SK-N-SH (cell line): ENCODE measurements at regions not wholly inside any gene's neighbourhood (a gene's known extent, or its start where the extent isn't known, plus 50 kb on each side); places are given as distances from the start of the nearest gene placed in this dataset.

Experiments used
- CTCF ChIA-PET: fragments of 300-600, 350-600 bp; formaldehyde crosslinking; extraction: SDS; loops from one replicate; lab custom pipeline; 2021; lab: Yijun Ruan, JAX
- POLR2A ChIA-PET: fragments of 350-600 bp; sonication (Branson Sonifier 250); formaldehyde crosslinking; extraction: SDS; loops from one replicate; lab custom pipeline; 2020; ENCODE audit warnings: antibody characterized with exemption, inconsistent platforms; lab: Yijun Ruan, JAX
- DNase-seq: peaks from one replicate; pipeline ENCODE4 v3.0.0; 2012
- H2AFZ ChIP-seq: fragments of 200-600 bp; sonication (generic); 2 replicates; pipeline ENCODE4 v1.8.1; 2016; ENCODE audit warnings: antibody characterized with exemption, mild to moderate bottlenecking, low read depth
- H3F3A ChIP-seq: fragments of 200-600 bp; sonication (generic); replicated peaks from 2 replicates; pipeline ENCODE3; 2016; ENCODE audit warnings: antibody characterized with exemption, mild to moderate bottlenecking; ENCODE audit not compliant: insufficient read depth
- H3K27ac ChIP-seq, 2 experiments: fragments of 200-500 bp in 1 of 2; fragments of 200-600 bp in 1 of 2; sonication (Bioruptor generic) in 1 of 2; sonication (generic), shearing (Covaris generic) in 1 of 2; 2 replicates each; pipeline versions ENCODE4 v1.5.1 to v1.6.1; 2014 to 2016; ENCODE audit warnings: low read depth in 2 of 2, inconsistent platforms in 1 of 2, low read length in 1 of 2, mild to moderate bottlenecking in 1 of 2, mixed read lengths in 1 of 2
- H3K27me3 ChIP-seq: fragments of 200-600 bp; sonication (generic), shearing (Covaris generic); 2 replicates; pipeline ENCODE4 v1.6.1; 2016; ENCODE audit warnings: mixed run types; ENCODE audit not compliant: insufficient read depth
- H3K36me3 ChIP-seq, 2 experiments: fragments of 200-500 bp in 1 of 2; fragments of 200-600 bp in 1 of 2; sonication (Bioruptor generic) in 1 of 2; sonication (generic) in 1 of 2; replicated peaks in 1 of 2; 2 replicates each; pipeline versions ENCODE3 to v1.5.1; 2014 to 2016; ENCODE audit warnings: low read length in 1 of 2, mild to moderate bottlenecking in 1 of 2; ENCODE audit not compliant: insufficient read depth in 2 of 2, control insufficient read depth in 1 of 2
- H3K4me1 ChIP-seq, 2 experiments: fragments of 200-500 bp in 1 of 2; fragments of 200-600 bp in 1 of 2; sonication (Bioruptor generic) in 1 of 2; sonication (generic), shearing (Covaris generic) in 1 of 2; 2 replicates each; pipeline versions ENCODE4 v1.5.1 to v1.6.1; 2014 to 2016; ENCODE audit warnings: low read depth in 1 of 2, low read length in 1 of 2, mixed run types in 1 of 2; ENCODE audit not compliant: insufficient read depth in 2 of 2, control insufficient read depth in 1 of 2
- H3K4me2 ChIP-seq: fragments of 200-600 bp; sonication (generic), shearing (Covaris generic); 2 replicates; pipeline ENCODE4 v1.6.1; 2017; ENCODE audit warnings: mixed run types
- H3K4me3 ChIP-seq, 2 experiments: fragments of 200-500 bp in 1 of 2; fragments of 200-600 bp in 1 of 2; sonication (Bioruptor generic) in 1 of 2; sonication (generic), shearing (Covaris generic) in 1 of 2; 2 replicates each; pipeline versions ENCODE4 v1.5.1 to v1.8.1; 2014 to 2016; ENCODE audit warnings: low read depth in 2 of 2, inconsistent platforms in 1 of 2, low read length in 1 of 2, mild to moderate bottlenecking in 1 of 2, mixed read lengths in 1 of 2, moderate library complexity in 1 of 2
- H3K79me2 ChIP-seq: fragments of 200-600 bp; sonication (generic); 2 replicates; pipeline ENCODE4 v1.8.1; 2017; ENCODE audit warnings: mild to moderate bottlenecking; ENCODE audit not compliant: insufficient read depth
- H3K9ac ChIP-seq: fragments of 200-600 bp; sonication (generic); 2 replicates; pipeline ENCODE4 v1.6.1; 2017; ENCODE audit warnings: mixed run types
- H3K9me2 ChIP-seq: fragments of 200-600 bp; sonication (generic); 2 replicates; pipeline ENCODE4 v1.6.1; 2017; ENCODE audit warnings: mixed run types
- H3K9me3 ChIP-seq: fragments of 200-600 bp; sonication (generic); 2 replicates; pipeline ENCODE4 v1.6.1; 2017; ENCODE audit warnings: mixed run types, mild to moderate bottlenecking, moderate library complexity
- H4K20me1 ChIP-seq: fragments of 200-600 bp; sonication (generic); 2 replicates; pipeline ENCODE4 v1.6.1; 2017; ENCODE audit warnings: mild to moderate bottlenecking, mixed run types; ENCODE audit not compliant: insufficient read depth
- CHD2 ChIP-seq: fragments of 150-350 bp; IDR thresholded peaks from 2 replicates; pipeline ENCODE4 v1.6.1; 2018; ENCODE audit warnings: low read length; ENCODE audit not compliant: partially characterized antibody
- ELF1 ChIP-seq: IDR thresholded peaks from 2 replicates; pipeline ENCODE4 v1.4.0; 2012
- EZH2phosphoT487 ChIP-seq: fragments of 200-600 bp; sonication (generic); IDR thresholded peaks from 2 replicates; pipeline ENCODE4 v1.6.1; 2017; ENCODE audit warnings: low read depth, mixed run types, mild to moderate bottlenecking, antibody characterized with exemption, moderate library complexity, borderline replicate concordance
- FOSL2 ChIP-seq: IDR thresholded peaks from 2 replicates; pipeline ENCODE4 v1.4.0; 2012; ENCODE audit warnings: low read depth, mild to moderate bottlenecking, moderate library complexity, borderline replicate concordance
- FOXJ3 ChIP-seq: sonication (generic); formaldehyde crosslinking; IDR thresholded peaks from 2 replicates; pipeline ENCODE4 v1.5.1; 2020; ENCODE audit warnings: mild to moderate bottlenecking, missing genetic modification reagents
- FOXM1 ChIP-seq: IDR thresholded peaks from 2 replicates; pipeline ENCODE4 v1.4.0; 2012; ENCODE audit warnings: low read depth, mild to moderate bottlenecking
- GATA2 ChIP-seq: sonication (generic); formaldehyde crosslinking; IDR thresholded peaks from 2 replicates; pipeline ENCODE4 v1.5.0; 2020; ENCODE audit warnings: mild to moderate bottlenecking, missing genetic modification reagents
- JUND ChIP-seq: IDR thresholded peaks from 2 replicates; pipeline ENCODE4 v1.4.0; 2012
- MXI1 ChIP-seq: IDR thresholded peaks from 2 replicates; pipeline ENCODE4 v1.6.1; 2012; ENCODE audit warnings: mild to moderate bottlenecking, low read depth, low read length, improper control_type of control experiment
- NFIC ChIP-seq: IDR thresholded peaks from 2 replicates; pipeline ENCODE4 v1.4.0; 2012; ENCODE audit warnings: borderline replicate concordance
- POLR2AphosphoS5 ChIP-seq: IDR thresholded peaks from 2 replicates; pipeline ENCODE4 v1.6.1; 2012; ENCODE audit warnings: low read depth, low read length
- RXRA ChIP-seq: IDR thresholded peaks from 2 replicates; pipeline ENCODE4 v1.4.0; 2012; ENCODE audit warnings: low read depth, mild to moderate bottlenecking, borderline replicate concordance
- SIN3A ChIP-seq: IDR thresholded peaks from 2 replicates; pipeline ENCODE4 v1.6.1; 2012; ENCODE audit warnings: low read depth, mild to moderate bottlenecking, low read length, moderate library complexity, borderline replicate concordance
- YY1 ChIP-seq: IDR thresholded peaks from 2 replicates; pipeline ENCODE4 v1.4.0; 2012; ENCODE audit warnings: low read depth, mild to moderate bottlenecking
- WGBS: methylation state at CpG from one replicate; pipeline ENCODE4 v1.1.6; 2017; ENCODE audit warnings: low lambda C conversion rate; 5-methylcytosine and 5-hydroxymethylcytosine counted together
- TF ChIP-seq, protein P1 (sequence below): fragments of 150-350 bp; IDR thresholded peaks from 2 replicates; pipeline ENCODE4 v1.6.1; 2016; ENCODE audit warnings: mild to moderate bottlenecking, low read depth, low read length
- TF ChIP-seq, protein P2 (sequence below): IDR thresholded peaks from 2 replicates; pipeline ENCODE4; 2012
- TF ChIP-seq, protein P3 (sequence below): fragments of 200-600 bp; sonication (generic); IDR thresholded peaks from 2 replicates; pipeline ENCODE4 v1.6.1; 2017; ENCODE audit warnings: antibody characterized with exemption, mild to moderate bottlenecking, moderate library complexity
- TF ChIP-seq, protein P4 (sequence below): IDR thresholded peaks from 2 replicates; pipeline ENCODE4 v1.4.0; 2012; ENCODE audit warnings: low read depth, borderline replicate concordance

DNA sequence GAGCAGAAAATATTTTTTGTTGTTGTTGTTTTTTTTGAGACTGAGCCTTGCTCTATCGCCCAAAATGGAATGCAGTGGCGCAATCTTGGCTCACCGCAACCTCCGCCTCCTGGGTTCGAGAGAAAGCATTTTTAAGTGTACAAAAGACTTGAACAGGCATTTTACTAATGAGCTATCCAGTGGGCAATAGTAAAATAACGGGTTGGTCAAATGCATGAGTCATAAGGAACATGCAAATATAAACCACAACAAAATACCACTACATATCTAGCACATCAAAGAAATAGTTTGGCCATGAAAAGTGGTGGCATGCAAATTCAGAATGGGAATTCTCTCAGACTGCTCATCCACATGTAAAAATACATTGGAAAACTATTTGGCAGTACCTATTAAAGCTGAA lies 71.7 kb upstream of the TMEM106B start:
- Histone ChIP-seq H3F3A (no peaks in the 10 kb centered on the region), H3K27me3 (no peaks in the 10 kb centered on the region), H3K36me3 (no peaks in the 10 kb centered on the region), H2AFZ (no peak overlapping the region), H3K9me3 (no peaks in the 10 kb centered on the region), H3K4me3 (no peak overlapping the region), H3K4me1 (no peaks in the 10 kb centered on the region), H3K4me2 (no peak overlapping the region), H3K9me2 (no peaks in the 10 kb centered on the region), H3K9ac (no peak overlapping the region), H3K27ac (no peak overlapping the region), H3K79me2 (no peaks in the 10 kb centered on the region), H4K20me1 (no peaks in the 10 kb centered on the region)
- TF ChIP-seq, protein P1, sequence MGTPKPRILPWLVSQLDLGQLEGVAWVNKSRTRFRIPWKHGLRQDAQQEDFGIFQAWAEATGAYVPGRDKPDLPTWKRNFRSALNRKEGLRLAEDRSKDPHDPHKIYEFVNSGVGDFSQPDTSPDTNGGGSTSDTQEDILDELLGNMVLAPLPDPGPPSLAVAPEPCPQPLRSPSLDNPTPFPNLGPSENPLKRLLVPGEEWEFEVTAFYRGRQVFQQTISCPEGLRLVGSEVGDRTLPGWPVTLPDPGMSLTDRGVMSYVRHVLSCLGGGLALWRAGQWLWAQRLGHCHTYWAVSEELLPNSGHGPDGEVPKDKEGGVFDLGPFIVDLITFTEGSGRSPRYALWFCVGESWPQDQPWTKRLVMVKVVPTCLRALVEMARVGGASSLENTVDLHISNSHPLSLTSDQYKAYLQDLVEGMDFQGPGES: no peak
- TF ChIP-seq MXI1 (no peak), SIN3A (no peak), RXRA (no peak), FOSL2 (no peak), JUND (no peak)
- TF ChIP-seq, protein P2, sequence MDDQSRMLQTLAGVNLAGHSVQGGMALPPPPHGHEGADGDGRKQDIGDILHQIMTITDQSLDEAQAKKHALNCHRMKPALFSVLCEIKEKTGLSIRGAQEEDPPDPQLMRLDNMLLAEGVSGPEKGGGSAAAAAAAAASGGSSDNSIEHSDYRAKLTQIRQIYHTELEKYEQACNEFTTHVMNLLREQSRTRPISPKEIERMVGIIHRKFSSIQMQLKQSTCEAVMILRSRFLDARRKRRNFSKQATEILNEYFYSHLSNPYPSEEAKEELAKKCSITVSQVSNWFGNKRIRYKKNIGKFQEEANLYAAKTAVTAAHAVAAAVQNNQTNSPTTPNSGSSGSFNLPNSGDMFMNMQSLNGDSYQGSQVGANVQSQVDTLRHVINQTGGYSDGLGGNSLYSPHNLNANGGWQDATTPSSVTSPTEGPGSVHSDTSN: no peak
- TF ChIP-seq, protein P3, sequence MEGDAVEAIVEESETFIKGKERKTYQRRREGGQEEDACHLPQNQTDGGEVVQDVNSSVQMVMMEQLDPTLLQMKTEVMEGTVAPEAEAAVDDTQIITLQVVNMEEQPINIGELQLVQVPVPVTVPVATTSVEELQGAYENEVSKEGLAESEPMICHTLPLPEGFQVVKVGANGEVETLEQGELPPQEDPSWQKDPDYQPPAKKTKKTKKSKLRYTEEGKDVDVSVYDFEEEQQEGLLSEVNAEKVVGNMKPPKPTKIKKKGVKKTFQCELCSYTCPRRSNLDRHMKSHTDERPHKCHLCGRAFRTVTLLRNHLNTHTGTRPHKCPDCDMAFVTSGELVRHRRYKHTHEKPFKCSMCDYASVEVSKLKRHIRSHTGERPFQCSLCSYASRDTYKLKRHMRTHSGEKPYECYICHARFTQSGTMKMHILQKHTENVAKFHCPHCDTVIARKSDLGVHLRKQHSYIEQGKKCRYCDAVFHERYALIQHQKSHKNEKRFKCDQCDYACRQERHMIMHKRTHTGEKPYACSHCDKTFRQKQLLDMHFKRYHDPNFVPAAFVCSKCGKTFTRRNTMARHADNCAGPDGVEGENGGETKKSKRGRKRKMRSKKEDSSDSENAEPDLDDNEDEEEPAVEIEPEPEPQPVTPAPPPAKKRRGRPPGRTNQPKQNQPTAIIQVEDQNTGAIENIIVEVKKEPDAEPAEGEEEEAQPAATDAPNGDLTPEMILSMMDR: no peak
- POLR2A ChIA-PET: no interaction called here
- no peak for DNase-seq
- CTCF ChIA-PET: interaction anchor here (0.8 to 3.1 kb wide), 4 partner anchors 16 to 183 kb away, joined by 3 to 11 read pairs (median 3); no protein-coding TSS in a partner anchor
- WGBS: 70% methylated on average over 6 of the region's 6 CpGs

DNA sequence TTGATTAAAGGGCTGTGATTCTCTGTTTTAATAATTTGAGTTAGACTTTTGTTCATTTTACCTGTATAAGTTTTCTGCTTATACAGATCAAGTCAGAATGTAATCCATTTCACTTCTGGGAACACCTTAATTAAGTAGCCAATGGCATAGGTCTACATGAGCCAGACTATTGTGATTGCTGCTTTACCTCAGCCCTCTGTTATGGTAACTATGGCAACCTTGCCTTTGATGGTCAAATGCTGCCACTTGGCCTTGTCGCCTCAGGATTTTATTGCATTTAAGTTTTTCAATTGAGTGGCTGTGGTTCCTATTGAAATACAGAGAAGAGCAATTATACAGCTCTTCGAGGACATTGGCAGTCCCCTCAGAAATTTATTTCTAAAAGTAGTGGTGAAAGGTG lies 64.3 kb upstream of the TMEM106B start:
- Histone ChIP-seq H3K27ac (no peak overlapping the region), H3K9ac (no peak overlapping the region), H3K79me2 (no peaks in the 10 kb centered on the region), H2AFZ (no peak overlapping the region), H4K20me1 (no peaks in the 10 kb centered on the region), H3K9me2 (no peaks in the 10 kb centered on the region), H3F3A (no peaks in the 10 kb centered on the region), H3K27me3 (no peaks in the 10 kb centered on the region), H3K4me1 (no peaks in the 10 kb centered on the region; a peak in 1 of 4 replicates), H3K36me3 (no peaks in the 10 kb centered on the region), H3K4me3 (no peak overlapping the region), H3K9me3 (no peaks in the 10 kb centered on the region), H3K4me2 (no peak overlapping the region)
- POLR2A ChIA-PET: no interaction called here
- DNase-seq: no peak
- TF ChIP-seq EZH2phosphoT487: no peak
- TF ChIP-seq ELF1: no peak
- no peak for TF ChIP-seq FOXM1
- TF ChIP-seq GATA2: no peak
- no peak for TF ChIP-seq CHD2
- no peak for TF ChIP-seq FOSL2
- no peak for TF ChIP-seq RXRA
- TF ChIP-seq, protein P1: no peak
- no peak for TF ChIP-seq POLR2AphosphoS5
- TF ChIP-seq, protein P2: no peak
- TF ChIP-seq YY1: no peak
- no peak for TF ChIP-seq SIN3A
- TF ChIP-seq NFIC: no peak
- no peak for TF ChIP-seq FOXJ3 (CRISPR knock-in tag)
- TF ChIP-seq JUND: no peak
- TF ChIP-seq, protein P4, sequence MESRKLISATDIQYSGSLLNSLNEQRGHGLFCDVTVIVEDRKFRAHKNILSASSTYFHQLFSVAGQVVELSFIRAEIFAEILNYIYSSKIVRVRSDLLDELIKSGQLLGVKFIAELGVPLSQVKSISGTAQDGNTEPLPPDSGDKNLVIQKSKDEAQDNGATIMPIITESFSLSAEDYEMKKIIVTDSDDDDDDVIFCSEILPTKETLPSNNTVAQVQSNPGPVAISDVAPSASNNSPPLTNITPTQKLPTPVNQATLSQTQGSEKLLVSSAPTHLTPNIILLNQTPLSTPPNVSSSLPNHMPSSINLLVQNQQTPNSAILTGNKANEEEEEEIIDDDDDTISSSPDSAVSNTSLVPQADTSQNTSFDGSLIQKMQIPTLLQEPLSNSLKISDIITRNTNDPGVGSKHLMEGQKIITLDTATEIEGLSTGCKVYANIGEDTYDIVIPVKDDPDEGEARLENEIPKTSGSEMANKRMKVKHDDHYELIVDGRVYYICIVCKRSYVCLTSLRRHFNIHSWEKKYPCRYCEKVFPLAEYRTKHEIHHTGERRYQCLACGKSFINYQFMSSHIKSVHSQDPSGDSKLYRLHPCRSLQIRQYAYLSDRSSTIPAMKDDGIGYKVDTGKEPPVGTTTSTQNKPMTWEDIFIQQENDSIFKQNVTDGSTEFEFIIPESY: no peak
- WGBS: 37% methylated on average over 2 of the region's 2 CpGs
- CTCF ChIA-PET: no interaction called here
